ENCODE measurements at regions not wholly inside any gene's neighbourhood (a gene's known extent, or its start where the extent isn't known, plus 50 kb on each side); places are given as distances from the start of the nearest gene placed in this dataset.

- TF ChIP-seq POLR2A (IDR thresholded peaks at IDR 0.05) (no peak), CTCF (IDR thresholded peaks at IDR 0.05) (no peak)
- no peak for DNase-seq
- no peaks in the 10 kb centered on the region for H3K27me3 ChIP-seq
- H3K27ac ChIP-seq = no peak overlapping the region
- intact Hi-C loops (cut with DNase I; ENCODE audit: low total_unique reads) = no loop called here
- H3K36me3 ChIP-seq = no peaks in the 10 kb centered on the region
- no peak overlapping the region for H3K4me3 ChIP-seq
- H3K9me3 ChIP-seq = no peaks in the 10 kb centered on the region
- H3K4me1 ChIP-seq = no peaks in the 10 kb centered on the region
These were observed 387.3 kb upstream of the EPHA7 start for GRCh38 chr6:93806409-93807270.

- no peaks in the 10 kb centered on the region for H3K9me3 ChIP-seq
- DNase-seq = no peak
- H3K4me1 ChIP-seq = no peaks in the 10 kb centered on the region
- H3K36me3 ChIP-seq = no peaks in the 10 kb centered on the region
- intact Hi-C loops (cut with DNase I; ENCODE audit: low total_unique reads) = no loop called here
- no peak for TF ChIP-seq POLR2A (IDR thresholded peaks at IDR 0.05)
- no peak for TF ChIP-seq CTCF (IDR thresholded peaks at IDR 0.05)
- no peak overlapping the region for H3K27ac ChIP-seq
- H3K27me3 ChIP-seq = no peaks in the 10 kb centered on the region
- H3K4me3 ChIP-seq = no peak overlapping the region
These were observed 381.9 kb upstream of the EPHA7 start for GRCh38 chr6:93801101-93801847.

- no peak overlapping the region for H3K4me3 ChIP-seq
These were observed 379.9 kb upstream of the EPHA7 start for GRCh38 chr6:93799226-93799625.

GRCh38 chr6:93794166-93794565 lies 374.8 kb upstream of the EPHA7 start:
- intact Hi-C loops (cut with DNase I; ENCODE audit: low total_unique reads) = no loop called here
- no peak for DNase-seq
- H3K4me3 ChIP-seq = no peak overlapping the region
- TF ChIP-seq POLR2A (IDR thresholded peaks at IDR 0.05) = no peak
- no peak for TF ChIP-seq CTCF (IDR thresholded peaks at IDR 0.05)
- H3K9me3 ChIP-seq = no peaks in the 10 kb centered on the region
- no peaks in the 10 kb centered on the region for H3K27me3 ChIP-seq
- H3K36me3 ChIP-seq = no peaks in the 10 kb centered on the region
- H3K4me1 ChIP-seq = no peaks in the 10 kb centered on the region
- no peak overlapping the region for H3K27ac ChIP-seq

More at GRCh38 chr6:93799226-93799625, 379.9 kb upstream of the EPHA7 start:
- intact Hi-C loops (cut with DNase I; ENCODE audit: low total_unique reads) = no loop called here
- Histone ChIP-seq H3K36me3 (no peaks in the 10 kb centered on the region), H3K27ac (no peak overlapping the region), H3K27me3 (no peaks in the 10 kb centered on the region), H3K4me1 (no peaks in the 10 kb centered on the region), H3K9me3 (no peaks in the 10 kb centered on the region)
- no peak for TF ChIP-seq POLR2A (IDR thresholded peaks at IDR 0.05)
- no peak for TF ChIP-seq CTCF (IDR thresholded peaks at IDR 0.05)
- no peak for DNase-seq

GRCh38 chr6:93792746-93793145 lies 373.4 kb upstream of the EPHA7 start:
- H3K36me3 ChIP-seq = no peaks in the 10 kb centered on the region
- no peak overlapping the region for H3K27ac ChIP-seq
- H3K27me3 ChIP-seq = no peaks in the 10 kb centered on the region
- no peaks in the 10 kb centered on the region for H3K4me1 ChIP-seq
- TF ChIP-seq CTCF (IDR thresholded peaks at IDR 0.05) = no peak
- intact Hi-C loops (cut with DNase I; ENCODE audit: low total_unique reads) = no loop called here
- H3K9me3 ChIP-seq = no peaks in the 10 kb centered on the region
- H3K4me3 ChIP-seq = no peak overlapping the region
- no peak for DNase-seq
